Fibroblast of lung (primary cell): ENCODE measurements at regions not wholly inside any gene's neighbourhood (a gene's known extent, or its start where the extent isn't known, plus 50 kb on each side); places are given as distances from the start of the nearest gene placed in this dataset.

ENCODE experiments used
- DNase-seq, 2 donors: peaks; one replicate each; pipeline versions ENCODE4 v3.0.0 to v3.0.0-alpha.2; 2010; ENCODE audit warnings: low read depth in 2 of 2
- H2AFZ ChIP-seq: 2 replicates; pipeline ENCODE4 v1.5.1; 2012; ENCODE audit warnings: low read length, control low read depth, inconsistent platforms
- H3K27ac ChIP-seq: 2 replicates; pipeline ENCODE4 v1.5.1; 2011; ENCODE audit warnings: low read length, control low read depth; ENCODE audit not compliant: insufficient read depth
- H3K27me3 ChIP-seq: 2 replicates; pipeline ENCODE4 v1.5.1; 2011; ENCODE audit warnings: mild to moderate bottlenecking, low read length; ENCODE audit not compliant: control insufficient read depth, insufficient read depth
- H3K36me3 ChIP-seq: 2 replicates; pipeline ENCODE4 v1.5.1; 2011; ENCODE audit warnings: low read length; ENCODE audit not compliant: control insufficient read depth, insufficient read depth
- H3K4me1 ChIP-seq: 2 replicates; pipeline ENCODE4 v1.5.1; 2011; ENCODE audit warnings: low read length; ENCODE audit not compliant: control insufficient read depth, insufficient read depth; ENCODE audit errors: extremely low read depth
- H3K4me2 ChIP-seq: 2 replicates; pipeline ENCODE4 v1.5.1; 2011; ENCODE audit warnings: low read length, control low read depth; ENCODE audit not compliant: insufficient read depth; ENCODE audit errors: extremely low read depth
- H3K4me3 ChIP-seq, 4 experiments: fragments of 200-600 bp in 1 of 4; sonication (generic) in 1 of 4; replicated peaks in 1 of 4; 2 replicates each; pipeline ENCODE4 v1.5.1; 2011 to 2016; ENCODE audit warnings: low read length in 4 of 4, low read depth in 3 of 4, mild to moderate bottlenecking in 3 of 4, control low read depth in 2 of 4, inconsistent platforms in 1 of 4, mixed read lengths in 1 of 4; ENCODE audit not compliant: insufficient read depth in 1 of 4; ENCODE audit errors: control extremely low read depth in 1 of 4
- H3K79me2 ChIP-seq: 2 replicates; pipeline ENCODE4 v1.5.1; 2012; ENCODE audit warnings: mild to moderate bottlenecking, low read length, inconsistent platforms; ENCODE audit not compliant: control insufficient read depth, insufficient read depth
- H3K9ac ChIP-seq: 2 replicates; pipeline ENCODE4 v1.5.1; 2011; ENCODE audit warnings: mild to moderate bottlenecking, low read length, control low read depth; ENCODE audit not compliant: insufficient read depth
- H3K9me3 ChIP-seq: 2 replicates; pipeline ENCODE4 v1.5.1; 2012; ENCODE audit warnings: low read depth, low read length; ENCODE audit not compliant: control insufficient read depth, insufficient read depth
- H4K20me1 ChIP-seq: 2 replicates; pipeline ENCODE4 v1.5.1; 2011; ENCODE audit warnings: low read length; ENCODE audit not compliant: control insufficient read depth, insufficient read depth; ENCODE audit errors: extremely low read depth
- EZH2 ChIP-seq: IDR thresholded peaks from 2 replicates; pipeline ENCODE4 v1.5.1; 2012; ENCODE audit warnings: low read length, control low read depth, mild to moderate bottlenecking; ENCODE audit errors: missing control alignments
- TF ChIP-seq, protein P1 (sequence below), 2 donors: IDR thresholded peaks in 1 of 2; conservative IDR thresholded peaks in 1 of 2; 1 replicate in 1 of 2; 2 replicates in 1 of 2; pipeline ENCODE4 v1.5.1; 2011 to 2012; ENCODE audit warnings: low read length in 2 of 2, control low read depth in 1 of 2, inconsistent platforms in 1 of 2, low read depth in 1 of 2, mild to moderate bottlenecking in 1 of 2

DNA sequence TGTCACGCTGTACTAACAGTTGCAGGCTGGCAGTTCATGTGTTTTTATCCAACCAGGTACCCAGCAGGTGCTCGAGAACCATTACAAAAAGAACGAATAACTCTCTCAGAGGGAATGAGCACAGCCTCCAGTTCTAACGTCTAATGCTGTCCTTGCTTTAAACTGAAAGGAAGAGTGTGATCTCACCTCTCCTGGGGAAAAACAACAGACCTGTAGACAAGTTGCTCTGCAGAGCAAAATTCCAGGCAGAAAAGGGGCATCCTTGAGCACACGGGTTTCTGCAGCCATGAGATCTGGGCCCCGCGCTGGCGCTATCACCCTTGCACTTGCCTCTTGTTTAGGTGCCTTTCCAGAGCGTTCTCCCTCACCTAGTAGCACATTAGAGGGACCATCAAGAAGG lies 92.5 kb upstream of the DNAH5 start:
- Histone ChIP-seq H3K27ac (peak overlapping the region; percentile 81), H2AFZ (no peak overlapping the region), H3K9me3 (no peaks in the 10 kb centered on the region), H3K4me3 (peak overlapping the region in 1 of 4 experiments; percentile 52), H4K20me1 (no peaks in the 10 kb centered on the region), H3K36me3 (no peaks in the 10 kb centered on the region), H3K4me2 (peak overlapping the region; percentile 45), H3K27me3 (no peaks in the 10 kb centered on the region), H3K79me2 (no peaks in the 10 kb centered on the region), H3K9ac (no peak overlapping the region), H3K4me1 (peaks cover 58% of the 10 kb centered on the region)
- DNase-seq: peak in 1 of 2 donors; percentile 62
- TF ChIP-seq, protein P1, sequence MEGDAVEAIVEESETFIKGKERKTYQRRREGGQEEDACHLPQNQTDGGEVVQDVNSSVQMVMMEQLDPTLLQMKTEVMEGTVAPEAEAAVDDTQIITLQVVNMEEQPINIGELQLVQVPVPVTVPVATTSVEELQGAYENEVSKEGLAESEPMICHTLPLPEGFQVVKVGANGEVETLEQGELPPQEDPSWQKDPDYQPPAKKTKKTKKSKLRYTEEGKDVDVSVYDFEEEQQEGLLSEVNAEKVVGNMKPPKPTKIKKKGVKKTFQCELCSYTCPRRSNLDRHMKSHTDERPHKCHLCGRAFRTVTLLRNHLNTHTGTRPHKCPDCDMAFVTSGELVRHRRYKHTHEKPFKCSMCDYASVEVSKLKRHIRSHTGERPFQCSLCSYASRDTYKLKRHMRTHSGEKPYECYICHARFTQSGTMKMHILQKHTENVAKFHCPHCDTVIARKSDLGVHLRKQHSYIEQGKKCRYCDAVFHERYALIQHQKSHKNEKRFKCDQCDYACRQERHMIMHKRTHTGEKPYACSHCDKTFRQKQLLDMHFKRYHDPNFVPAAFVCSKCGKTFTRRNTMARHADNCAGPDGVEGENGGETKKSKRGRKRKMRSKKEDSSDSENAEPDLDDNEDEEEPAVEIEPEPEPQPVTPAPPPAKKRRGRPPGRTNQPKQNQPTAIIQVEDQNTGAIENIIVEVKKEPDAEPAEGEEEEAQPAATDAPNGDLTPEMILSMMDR (conservative IDR thresholded peaks at IDR 0.05 in 1 of 2, IDR thresholded peaks at IDR 0.05 in 1 of 2; ENCODE audit: low read depth in 1 of 2, low read length in 2 of 2): no peak

DNA sequence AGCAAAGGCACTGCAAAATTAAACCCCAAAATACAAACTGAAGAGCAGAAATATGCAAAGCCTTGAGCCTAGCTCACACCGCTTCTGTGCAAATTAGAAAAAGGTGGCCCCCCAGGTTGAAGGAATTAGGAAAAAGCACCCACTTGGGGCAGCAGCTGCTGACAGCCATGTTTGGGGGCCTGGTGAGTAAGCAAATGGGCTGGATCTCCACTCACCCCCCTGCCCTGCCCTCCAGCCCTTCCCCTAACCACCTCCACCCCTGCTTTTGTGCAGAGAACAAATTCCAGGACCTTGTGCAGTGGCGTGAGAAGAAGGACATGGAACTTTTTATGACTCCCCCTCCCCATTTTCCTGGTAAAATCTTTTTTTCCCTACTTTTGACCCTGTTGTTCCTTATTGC lies 92.0 kb upstream of the DNAH5 start:
- H3K27me3 ChIP-seq: no peaks in the 10 kb centered on the region
- H2AFZ ChIP-seq: no peak overlapping the region
- no peaks in the 10 kb centered on the region for H4K20me1 ChIP-seq
- H3K9me3 ChIP-seq: no peaks in the 10 kb centered on the region
- H3K4me1 ChIP-seq: peaks cover 58% of the 10 kb centered on the region
- DNase-seq: peak; percentile 28 to 76
- no peak overlapping the region for H3K9ac ChIP-seq
- TF ChIP-seq, protein P1 (conservative IDR thresholded peaks at IDR 0.05 in 1 of 2, IDR thresholded peaks at IDR 0.05 in 1 of 2; ENCODE audit: low read depth in 1 of 2, low read length in 2 of 2): no peak
- TF ChIP-seq EZH2: no peak
- H3K27ac ChIP-seq: peak overlapping the region; percentile 81
- peak overlapping the region; percentile 45 for H3K4me2 ChIP-seq
- H3K4me3 ChIP-seq: peak overlapping the region in 2 of 4 experiments; percentile 15 to 52
- H3K79me2 ChIP-seq: no peaks in the 10 kb centered on the region
- H3K36me3 ChIP-seq: no peaks in the 10 kb centered on the region

DNA sequence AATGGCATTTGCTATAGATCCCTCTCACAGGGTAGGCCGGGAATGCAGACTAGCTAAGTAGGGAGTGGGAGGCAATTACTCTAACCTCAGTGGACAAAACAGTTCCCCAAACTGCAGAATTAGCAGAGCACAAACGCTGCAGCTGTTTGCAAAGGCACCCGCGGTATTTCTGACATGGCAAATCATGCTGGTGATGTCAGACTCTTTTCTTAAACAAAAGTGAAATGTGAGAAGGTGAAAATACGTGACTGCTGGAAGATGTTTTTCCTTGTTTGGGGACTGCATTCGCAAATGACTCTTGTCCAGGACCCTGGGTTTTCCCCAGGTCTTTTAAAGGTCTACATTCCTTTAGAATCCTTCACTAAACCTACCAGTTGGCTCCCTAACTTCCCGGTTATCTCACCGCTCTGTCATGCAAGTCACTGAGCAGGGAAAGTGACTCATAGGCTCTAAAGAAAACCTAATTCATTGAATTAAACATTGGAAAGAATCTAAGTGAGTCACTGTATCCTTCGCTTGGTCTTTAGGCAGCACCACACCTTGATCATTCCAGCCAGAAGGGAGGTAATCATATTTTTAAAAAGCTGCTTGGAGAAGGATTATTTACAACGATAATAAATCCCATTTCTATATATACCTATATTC lies 91.5 kb upstream of the DNAH5 start:
- H3K79me2 ChIP-seq: no peaks in the 10 kb centered on the region
- peak overlapping the region; percentile 81 for H3K27ac ChIP-seq
- peak overlapping the region in 2 of 4 experiments; percentile 25 to 52 for H3K4me3 ChIP-seq
- no peaks in the 10 kb centered on the region for H3K9me3 ChIP-seq
- no peaks in the 10 kb centered on the region for H4K20me1 ChIP-seq
- DNase-seq: peak; percentile 95 to 100
- no peak overlapping the region for H2AFZ ChIP-seq
- H3K4me1 ChIP-seq: peaks cover 52% of the 10 kb centered on the region
- no peak for TF ChIP-seq EZH2
- TF ChIP-seq, protein P1 (conservative IDR thresholded peaks at IDR 0.05 in 1 of 2, IDR thresholded peaks at IDR 0.05 in 1 of 2; ENCODE audit: low read depth in 1 of 2, low read length in 2 of 2): no peak
- H3K27me3 ChIP-seq: no peaks in the 10 kb centered on the region
- no peak overlapping the region for H3K9ac ChIP-seq
- H3K4me2 ChIP-seq: peak overlapping the region; percentile 64
- H3K36me3 ChIP-seq: no peaks in the 10 kb centered on the region
